Activated naive CD8-positive, alpha-beta T cell treated with anti-CD3 and anti-CD28 coated beads for 36 hours (primary cell): ENCODE measurements at regions not wholly inside any gene's neighbourhood (a gene's known extent, or its start where the extent isn't known, plus 50 kb on each side); places are given as distances from the start of the nearest gene placed in this dataset.
"Not testable (repeated sequence)": the region's sequence is repeated elsewhere in the genome, so short reads cannot be mapped to it uniquely, and the experiment has no call there.

Experiments used
- DNase-seq: peaks from one replicate; pipeline ENCODE4 v3.0.0; 2021
- H3K27ac Mint-ChIP-seq: one replicate; pipeline ENCODE4 v1.8.0; 2022; ENCODE audit warnings: mild to moderate bottlenecking, moderate library complexity, mixed read lengths
- H3K27me3 Mint-ChIP-seq: one replicate; pipeline ENCODE4 v1.8.0; 2022; ENCODE audit warnings: mild to moderate bottlenecking, mixed read lengths
- H3K36me3 Mint-ChIP-seq: one replicate; pipeline ENCODE4 v1.8.0; 2021; ENCODE audit warnings: mild to moderate bottlenecking, mixed read lengths
- H3K4me1 Mint-ChIP-seq: one replicate; pipeline ENCODE4 v1.8.0; 2021; ENCODE audit warnings: mixed read lengths
- H3K4me3 Mint-ChIP-seq: one replicate; pipeline ENCODE4 v1.8.0; 2022; ENCODE audit warnings: mild to moderate bottlenecking, moderate library complexity, mixed read lengths
- H3K9me3 Mint-ChIP-seq: one replicate; pipeline ENCODE4 v1.8.0; 2022; ENCODE audit warnings: mixed read lengths

- peaks cover 9% of the 10 kb centered on the region for H3K27me3 Mint-ChIP-seq
- H3K9me3 Mint-ChIP-seq: no peaks in the 10 kb centered on the region
- no peaks in the 10 kb centered on the region for H3K36me3 Mint-ChIP-seq
- H3K4me3 Mint-ChIP-seq: no peak overlapping the region
- DNase-seq: no peak
- no peak overlapping the region for H3K27ac Mint-ChIP-seq
- H3K4me1 Mint-ChIP-seq: no peaks in the 10 kb centered on the region
Observed at GRCh38 chr18:60027397-60027796, 127.6 kb downstream of the PMAIP1 start.

- no peak for DNase-seq
- Mint-ChIP-seq H3K27ac (no peak overlapping the region), H3K9me3 (no peaks in the 10 kb centered on the region), H3K4me1 (no peaks in the 10 kb centered on the region), H3K4me3 (no peak overlapping the region), H3K27me3 (peaks cover 9% of the 10 kb centered on the region), H3K36me3 (no peaks in the 10 kb centered on the region)
Observed at GRCh38 chr18:60024857-60025256, 125.1 kb downstream of the PMAIP1 start.

- no peaks in the 10 kb centered on the region for H3K9me3 Mint-ChIP-seq
- no peak overlapping the region for H3K4me3 Mint-ChIP-seq
- no peaks in the 10 kb centered on the region for H3K36me3 Mint-ChIP-seq
- DNase-seq: no peak
- no peaks in the 10 kb centered on the region for H3K4me1 Mint-ChIP-seq
- H3K27me3 Mint-ChIP-seq: peaks cover 9% of the 10 kb centered on the region
- no peak overlapping the region for H3K27ac Mint-ChIP-seq
Observed at GRCh38 chr18:60024345-60024744, 124.5 kb downstream of the PMAIP1 start.

- Mint-ChIP-seq H3K36me3 (no peaks in the 10 kb centered on the region), H3K27ac (no peak overlapping the region), H3K4me3 (no peak overlapping the region)
Observed at GRCh38 chr18:60022671-60023276, 123.0 kb downstream of the PMAIP1 start.

GRCh38 chr18:60021556-60021955 lies 121.8 kb downstream of the PMAIP1 start:
- H3K27ac Mint-ChIP-seq: no peak overlapping the region
- DNase-seq: no peak
- H3K9me3 Mint-ChIP-seq: no peaks in the 10 kb centered on the region
- H3K27me3 Mint-ChIP-seq: peaks cover 11% of the 10 kb centered on the region
- H3K4me3 Mint-ChIP-seq: no peak overlapping the region
- H3K4me1 Mint-ChIP-seq: no peaks in the 10 kb centered on the region
- H3K36me3 Mint-ChIP-seq: no peaks in the 10 kb centered on the region

More at GRCh38 chr18:60022671-60023276, 123.0 kb downstream of the PMAIP1 start:
- Mint-ChIP-seq H3K4me1 (no peaks in the 10 kb centered on the region), H3K9me3 (no peaks in the 10 kb centered on the region), H3K27me3 (peaks cover 11% of the 10 kb centered on the region)
- DNase-seq: no peak

- no peaks in the 10 kb centered on the region for H3K36me3 Mint-ChIP-seq
- H3K9me3 Mint-ChIP-seq: no peaks in the 10 kb centered on the region
- no peak overlapping the region for H3K4me3 Mint-ChIP-seq
- peaks cover 11% of the 10 kb centered on the region for H3K27me3 Mint-ChIP-seq
- no peaks in the 10 kb centered on the region for H3K4me1 Mint-ChIP-seq
- DNase-seq: no peak
- H3K27ac Mint-ChIP-seq: no peak overlapping the region
Observed at GRCh38 chr18:60020107-60020925, 120.5 kb downstream of the PMAIP1 start.

- no peak for DNase-seq
- no peaks in the 10 kb centered on the region for H3K9me3 Mint-ChIP-seq
Observed at GRCh38 chr18:60019463-60019840, 119.7 kb downstream of the PMAIP1 start.

GRCh38 chr18:60018618-60019462 lies 119.0 kb downstream of the PMAIP1 start:
- H3K9me3 Mint-ChIP-seq: no peaks in the 10 kb centered on the region
- H3K27ac Mint-ChIP-seq: no peak overlapping the region
- no peak overlapping the region for H3K4me3 Mint-ChIP-seq
- H3K36me3 Mint-ChIP-seq: no peaks in the 10 kb centered on the region
- no peaks in the 10 kb centered on the region for H3K4me1 Mint-ChIP-seq
- DNase-seq: no peak
- H3K27me3 Mint-ChIP-seq: peaks cover 11% of the 10 kb centered on the region

More at GRCh38 chr18:60019463-60019840, 119.7 kb downstream of the PMAIP1 start:
- Mint-ChIP-seq H3K27me3 (peaks cover 11% of the 10 kb centered on the region), H3K27ac (no peak overlapping the region), H3K4me3 (no peak overlapping the region), H3K36me3 (no peaks in the 10 kb centered on the region), H3K4me1 (no peaks in the 10 kb centered on the region)

- H3K9me3 Mint-ChIP-seq, DNase-seq, H3K27ac Mint-ChIP-seq, H3K36me3 Mint-ChIP-seq, H3K27me3 Mint-ChIP-seq, H3K4me3 Mint-ChIP-seq, H3K4me1 Mint-ChIP-seq: not testable (repeated sequence)
Observed at GRCh38 chr18:60018134-60018533, 118.3 kb downstream of the PMAIP1 start.

- peaks cover 6% of the 10 kb centered on the region for H3K27me3 Mint-ChIP-seq
- no peak for DNase-seq
- no peak overlapping the region for H3K27ac Mint-ChIP-seq
- no peak overlapping the region for H3K4me3 Mint-ChIP-seq
- no peaks in the 10 kb centered on the region for H3K9me3 Mint-ChIP-seq
- H3K4me1 Mint-ChIP-seq: no peaks in the 10 kb centered on the region
- H3K36me3 Mint-ChIP-seq: no peaks in the 10 kb centered on the region
Observed at GRCh38 chr18:60017371-60017770, 117.6 kb downstream of the PMAIP1 start.

- not testable (repeated sequence) for H3K36me3 Mint-ChIP-seq, DNase-seq, H3K4me3 Mint-ChIP-seq, H3K4me1 Mint-ChIP-seq, H3K9me3 Mint-ChIP-seq, H3K27me3 Mint-ChIP-seq, H3K27ac Mint-ChIP-seq
Observed at GRCh38 chr18:60015826-60016225, 116.0 kb downstream of the PMAIP1 start.

GRCh38 chr18:60013148-60013547 lies 113.4 kb downstream of the PMAIP1 start:
- DNase-seq, H3K4me3 Mint-ChIP-seq, H3K27me3 Mint-ChIP-seq, H3K27ac Mint-ChIP-seq, H3K36me3 Mint-ChIP-seq, H3K4me1 Mint-ChIP-seq, H3K9me3 Mint-ChIP-seq: not testable (repeated sequence)

GRCh38 chr18:60010984-60011383 lies 111.2 kb downstream of the PMAIP1 start:
- H3K4me1 Mint-ChIP-seq: no peaks in the 10 kb centered on the region
- H3K36me3 Mint-ChIP-seq: no peaks in the 10 kb centered on the region
- DNase-seq: no peak
- no peak overlapping the region for H3K27ac Mint-ChIP-seq
- H3K27me3 Mint-ChIP-seq: peaks cover 13% of the 10 kb centered on the region
- H3K4me3 Mint-ChIP-seq: no peak overlapping the region
- H3K9me3 Mint-ChIP-seq: no peaks in the 10 kb centered on the region

GRCh38 chr18:60010513-60010912 lies 110.7 kb downstream of the PMAIP1 start:
- Mint-ChIP-seq H3K4me3 (no peak overlapping the region), H3K27ac (no peak overlapping the region), H3K27me3 (peaks cover 13% of the 10 kb centered on the region), H3K4me1 (no peaks in the 10 kb centered on the region), H3K36me3 (no peaks in the 10 kb centered on the region), H3K9me3 (no peaks in the 10 kb centered on the region)
- no peak for DNase-seq

- H3K36me3 Mint-ChIP-seq: no peaks in the 10 kb centered on the region
- H3K4me1 Mint-ChIP-seq: no peaks in the 10 kb centered on the region
- no peak overlapping the region for H3K4me3 Mint-ChIP-seq
- H3K27me3 Mint-ChIP-seq: peaks cover 14% of the 10 kb centered on the region
- no peaks in the 10 kb centered on the region for H3K9me3 Mint-ChIP-seq
- DNase-seq: no peak
- no peak overlapping the region for H3K27ac Mint-ChIP-seq
Observed at GRCh38 chr18:60007661-60008060, 107.9 kb downstream of the PMAIP1 start.
